Thymus (tissue), 11 donors: ENCODE measurements at regions not wholly inside any gene's neighbourhood (a gene's known extent, or its start where the extent isn't known, plus 50 kb on each side); places are given as distances from the start of the nearest gene placed in this dataset.
"Not testable (repeated sequence)": the region's sequence is repeated elsewhere in the genome, so short reads cannot be mapped to it uniquely, and the experiment has no call there.

ENCODE experiments used
- DNase-seq, 9 donors: peaks; one replicate each; pipeline ENCODE4 v3.0.0-alpha.2; 2013; ENCODE audit warnings: low spot score in 9 of 9, low read depth in 6 of 9, missing footprints in 1 of 9
- H3K27ac ChIP-seq, 2 donors: one replicate each; pipeline ENCODE4 v1.5.1; 2013; ENCODE audit warnings: control low read depth in 1 of 2, low read depth in 1 of 2, low read length in 1 of 2, mild to moderate bottlenecking in 1 of 2, moderate library complexity in 1 of 2
- H3K27me3 ChIP-seq, 2 donors: one replicate each; pipeline ENCODE4 v1.5.1; 2013; ENCODE audit warnings: low read length in 1 of 2; ENCODE audit not compliant: control insufficient read depth in 2 of 2, insufficient read depth in 1 of 2
- H3K36me3 ChIP-seq, 2 donors: one replicate each; pipeline ENCODE4 v1.5.1; 2013; ENCODE audit warnings: low read length in 1 of 2, mild to moderate bottlenecking in 1 of 2, moderate library complexity in 1 of 2; ENCODE audit not compliant: control insufficient read depth in 2 of 2, insufficient read depth in 2 of 2
- H3K4me1 ChIP-seq, 2 donors: one replicate each; pipeline ENCODE4 v1.5.1; 2013; ENCODE audit warnings: low read length in 2 of 2; ENCODE audit not compliant: control insufficient read depth in 2 of 2, insufficient read depth in 2 of 2
- H3K4me3 ChIP-seq, 2 donors: one replicate each; pipeline ENCODE4 v1.5.1; 2013; ENCODE audit warnings: low read length in 2 of 2, control low read depth in 1 of 2, mild to moderate bottlenecking in 1 of 2
- H3K9me3 ChIP-seq, 2 donors: one replicate each; pipeline ENCODE4 v1.5.1; 2013; ENCODE audit warnings: low read length in 1 of 2, mild to moderate bottlenecking in 1 of 2; ENCODE audit not compliant: control insufficient read depth in 2 of 2, insufficient read depth in 1 of 2
- WGBS: extraction: QIAGEN DNeasy Blood & Tissue Kit; methylation state at CpG from one replicate; pipeline ENCODE4 v1.1.7; 2013; 5-methylcytosine and 5-hydroxymethylcytosine counted together
- donor health status: healthy.

DNA sequence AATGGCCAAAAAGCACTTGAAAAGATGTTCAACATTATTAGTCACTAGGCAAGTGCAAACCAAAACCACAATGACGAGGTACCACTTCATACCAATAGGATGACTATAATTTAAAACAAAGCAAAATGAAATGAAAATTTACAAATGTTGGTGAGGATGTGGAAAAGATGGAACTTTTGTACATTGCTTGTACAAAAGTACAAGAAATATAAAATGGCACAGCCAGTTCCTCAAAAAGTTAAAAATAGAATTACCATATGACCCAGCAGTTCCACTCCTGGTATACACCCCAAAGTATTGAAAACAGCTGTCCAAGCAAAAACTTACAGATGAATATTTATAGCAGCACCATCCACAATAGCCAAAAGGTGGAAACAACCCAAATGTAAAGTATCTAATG, 107.8 kb upstream of the XPO1 start:
- Histone ChIP-seq H3K36me3 (no peaks in the 10 kb centered on the region), H3K27me3 (no peaks in the 10 kb centered on the region), H3K4me1 (no peaks in the 10 kb centered on the region), H3K4me3 (no peak overlapping the region), H3K27ac (no peak overlapping the region), H3K9me3 (peaks cover 0 to 13% of the 10 kb centered on the region in 2 donors)
- WGBS, result 91% methylated on average over 1 of the region's 1 CpG
- DNase-seq, result no peak

DNA sequence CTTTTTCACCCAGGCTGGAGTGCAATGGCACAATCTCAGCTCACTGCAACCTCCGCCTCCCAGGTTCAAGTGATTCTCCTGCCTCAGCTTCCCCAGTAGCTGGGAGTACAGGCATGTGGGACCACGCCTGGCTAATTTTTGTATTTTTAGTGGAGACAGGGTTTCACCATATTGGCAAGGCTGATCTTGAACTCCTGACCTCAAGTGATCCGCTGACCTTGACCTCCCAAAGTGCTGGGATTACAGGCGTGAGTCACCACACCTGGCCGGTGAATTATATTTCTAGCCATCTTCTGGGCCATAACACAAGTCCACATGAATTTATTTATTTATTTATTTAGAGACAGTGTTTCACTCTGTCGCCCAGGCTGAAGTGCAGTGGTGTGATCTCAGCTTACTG, 105.0 kb upstream of the XPO1 start:
- not testable (repeated sequence) for H3K27me3 ChIP-seq, H3K9me3 ChIP-seq, DNase-seq, H3K4me3 ChIP-seq, H3K36me3 ChIP-seq, H3K27ac ChIP-seq, H3K4me1 ChIP-seq
- WGBS, result 97% methylated on average over 6 of the region's 6 CpGs

DNA sequence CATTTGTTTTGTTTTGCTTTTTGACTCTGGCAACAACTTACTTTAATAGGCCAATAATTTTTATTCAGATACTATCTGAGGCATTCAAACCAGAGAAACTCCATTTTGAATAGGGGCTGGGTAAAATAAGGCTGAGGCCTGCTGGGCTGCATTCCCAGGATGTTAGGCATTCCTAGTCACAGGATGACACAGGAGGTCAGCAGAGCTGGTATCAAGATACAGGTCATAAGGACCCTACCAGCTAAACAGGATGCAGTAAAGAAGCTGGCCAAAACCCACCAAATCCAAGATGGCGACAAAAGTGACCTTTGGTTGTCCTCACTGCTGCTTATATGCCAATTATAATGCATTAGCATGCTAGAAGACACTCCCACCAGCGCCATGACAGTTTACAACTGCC, 102.2 kb upstream of the XPO1 start:
- no peak overlapping the region for H3K4me3 ChIP-seq
- H3K36me3 ChIP-seq, result no peaks in the 10 kb centered on the region
- H3K9me3 ChIP-seq, result no peaks in the 10 kb centered on the region
- H3K4me1 ChIP-seq, result no peaks in the 10 kb centered on the region
- H3K27ac ChIP-seq, result no peak overlapping the region
- DNase-seq, result no peak
- 97% methylated on average over 2 of the region's 2 CpGs for WGBS
- no peaks in the 10 kb centered on the region for H3K27me3 ChIP-seq

DNA sequence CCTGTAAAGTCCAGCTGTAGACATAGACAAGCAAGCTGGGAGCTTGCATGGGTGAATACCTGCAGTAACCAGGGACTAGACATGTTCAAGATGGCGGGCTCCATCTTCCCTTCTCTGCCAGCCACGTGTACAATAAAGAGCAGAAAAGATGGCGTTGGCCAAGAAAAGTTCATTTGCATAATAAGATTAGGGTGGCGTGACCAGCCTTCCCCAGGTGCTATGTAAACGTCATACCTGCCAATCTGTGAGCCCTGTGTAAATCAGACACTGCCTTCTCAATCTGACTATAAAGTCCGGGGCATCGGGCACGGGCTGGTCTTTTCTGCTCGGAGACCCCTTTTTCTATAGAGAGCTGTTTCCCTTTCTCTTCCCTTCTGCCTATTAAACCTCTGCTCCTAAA, 101.6 kb upstream of the XPO1 start:
- no peaks in the 10 kb centered on the region for H3K4me1 ChIP-seq
- WGBS, result 98% methylated on average over 9 of the region's 9 CpGs
- H3K9me3 ChIP-seq, result no peaks in the 10 kb centered on the region
- no peaks in the 10 kb centered on the region for H3K36me3 ChIP-seq
- H3K27me3 ChIP-seq, result no peaks in the 10 kb centered on the region
- H3K27ac ChIP-seq, result no peak overlapping the region
- H3K4me3 ChIP-seq, result no peak overlapping the region
- no peak for DNase-seq

DNA sequence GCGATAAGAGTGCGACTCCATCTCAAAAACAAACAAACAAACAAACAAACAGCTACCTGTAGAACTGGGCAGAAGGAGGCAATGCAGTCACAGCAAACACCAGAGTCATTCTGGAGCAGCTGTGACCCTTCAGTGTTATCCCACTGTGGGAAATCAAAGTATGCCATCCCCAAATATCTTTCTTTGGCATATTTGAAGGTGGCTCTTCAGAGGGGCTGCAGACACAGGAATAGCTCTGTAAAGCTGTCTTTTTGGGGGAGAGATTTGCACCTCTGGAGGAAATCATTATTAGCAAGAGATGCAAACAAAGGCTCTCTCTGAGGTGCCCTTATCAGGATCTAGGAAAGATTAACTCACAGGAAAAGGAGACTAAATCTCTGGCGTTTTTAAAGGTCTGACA, 98.5 kb upstream of the XPO1 start:
- H3K9me3 ChIP-seq, result no peaks in the 10 kb centered on the region
- no peaks in the 10 kb centered on the region for H3K36me3 ChIP-seq
- DNase-seq, result no peak
- no peak overlapping the region for H3K4me3 ChIP-seq
- no peaks in the 10 kb centered on the region for H3K27me3 ChIP-seq
- no peaks in the 10 kb centered on the region for H3K4me1 ChIP-seq
- H3K27ac ChIP-seq, result no peak overlapping the region
- WGBS, result 80% methylated on average over 3 of the region's 3 CpGs

DNA sequence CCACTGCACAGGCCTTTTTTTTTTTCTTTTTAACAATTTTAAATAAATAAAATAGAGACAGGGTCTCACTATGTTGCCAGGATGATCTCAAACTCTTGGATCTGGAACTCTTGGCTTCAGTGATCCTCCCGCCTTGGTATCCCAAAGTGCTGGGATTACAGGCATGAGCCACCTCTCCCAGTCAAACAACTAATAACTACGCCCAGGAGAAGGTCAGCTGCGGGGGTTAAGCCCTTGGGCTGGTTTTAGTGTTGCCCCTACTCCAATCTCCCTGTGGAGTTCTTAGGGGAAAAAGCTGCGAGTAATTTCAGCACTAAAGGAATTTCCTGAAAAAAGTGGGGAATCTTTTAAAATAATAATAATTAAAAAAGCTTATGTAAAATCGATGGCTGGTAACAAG, 96.4 kb upstream of the XPO1 start:
- Histone ChIP-seq H3K9me3 (no peaks in the 10 kb centered on the region), H3K4me1 (no peaks in the 10 kb centered on the region), H3K27ac (no peak overlapping the region), H3K27me3 (no peaks in the 10 kb centered on the region), H3K36me3 (no peaks in the 10 kb centered on the region), H3K4me3 (no peak overlapping the region)
- no peak for DNase-seq
- 97% methylated on average over 5 of the region's 5 CpGs for WGBS

DNA sequence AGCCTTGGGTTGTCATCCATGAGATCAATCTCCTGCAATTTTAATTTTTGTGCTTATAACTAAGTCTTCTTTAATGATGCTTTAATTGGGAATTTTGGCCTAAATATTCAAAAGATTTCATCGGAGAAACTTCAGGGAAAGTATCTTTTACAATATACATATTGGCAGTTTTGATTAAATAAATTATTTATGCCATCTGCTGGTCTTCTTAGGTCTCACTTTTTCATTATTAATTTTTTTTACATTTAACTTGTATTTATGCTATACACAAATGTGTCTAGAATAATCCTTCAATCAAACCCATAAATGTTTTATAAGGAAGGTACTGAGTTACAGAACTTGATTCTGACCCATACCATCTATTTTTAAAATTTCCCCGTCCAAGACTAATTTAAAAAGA, 95.1 kb upstream of the XPO1 start:
- H3K4me1 ChIP-seq, result no peaks in the 10 kb centered on the region

DNA sequence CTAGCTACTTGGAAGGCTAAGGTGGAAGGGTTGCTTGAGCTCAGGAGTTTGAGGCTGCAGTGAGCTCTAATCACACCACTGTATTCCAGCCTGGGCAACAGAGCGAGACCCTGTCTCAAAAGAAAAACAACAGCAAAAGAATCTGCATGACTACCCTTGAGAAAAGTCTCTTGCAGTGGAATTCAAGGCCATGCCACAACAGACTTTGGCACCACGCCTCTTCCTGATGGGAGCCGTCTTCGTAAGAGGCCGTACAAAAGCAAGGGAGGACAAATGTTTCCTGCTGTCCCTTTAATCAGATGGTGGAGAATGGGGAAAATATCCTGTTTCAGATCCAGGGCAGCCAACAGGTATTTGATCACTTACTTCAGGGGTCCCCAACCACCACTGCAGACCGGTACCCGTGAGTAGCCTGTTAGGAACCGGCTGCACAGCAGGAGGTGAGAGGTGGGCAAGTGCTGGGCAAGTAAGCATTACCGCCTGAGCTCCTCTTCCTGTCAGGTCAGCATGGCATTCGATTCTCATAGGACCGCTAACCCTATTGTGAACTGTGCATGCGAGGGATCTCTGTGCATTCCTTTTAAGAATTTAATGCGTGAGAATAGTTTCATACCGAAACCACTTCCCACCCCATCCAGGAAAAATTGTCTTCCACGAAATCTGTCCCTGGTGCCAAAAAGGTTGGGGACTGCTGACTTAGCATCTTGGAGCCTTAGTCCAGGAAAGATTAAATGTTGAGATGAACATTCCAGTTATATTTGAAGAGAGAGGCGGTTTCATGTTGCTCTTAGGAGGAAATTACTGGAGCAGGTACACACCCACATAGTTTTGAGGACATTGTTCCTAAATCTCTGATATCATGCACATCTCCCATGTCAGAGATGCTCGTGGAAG, 94.4 kb upstream of the XPO1 start:
- no peak for DNase-seq
- no peak overlapping the region for H3K4me3 ChIP-seq

More for the DNA sequence above, 95.1 kb upstream of the XPO1 start:
- no peak for DNase-seq
- Histone ChIP-seq H3K36me3 (no peaks in the 10 kb centered on the region), H3K27me3 (no peaks in the 10 kb centered on the region), H3K27ac (no peak overlapping the region), H3K9me3 (no peaks in the 10 kb centered on the region), H3K4me3 (no peak overlapping the region)
- 96% methylated on average over 2 of the region's 2 CpGs for WGBS

DNA sequence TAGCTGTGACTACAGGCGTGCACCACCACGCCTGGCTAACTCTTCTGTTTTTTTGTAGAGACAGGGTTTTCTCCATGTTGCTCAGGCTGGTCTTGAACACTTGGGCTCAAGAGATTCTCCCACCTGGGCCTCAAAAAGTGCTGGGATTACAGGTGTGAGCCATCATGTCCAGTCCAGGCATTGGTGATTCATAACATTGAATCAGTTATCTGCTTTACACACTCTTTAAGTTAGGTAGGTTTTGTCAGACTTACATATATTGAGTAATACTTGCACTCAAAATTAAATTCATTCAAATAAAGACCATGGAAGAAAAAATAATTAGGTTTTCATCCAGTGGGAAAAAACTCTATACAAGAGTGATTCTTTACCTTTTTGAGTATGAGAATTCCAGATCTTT, 93.2 kb upstream of the XPO1 start:
- H3K27ac ChIP-seq, result no peak overlapping the region
- no peaks in the 10 kb centered on the region for H3K36me3 ChIP-seq
- H3K4me3 ChIP-seq, result no peak overlapping the region
- H3K4me1 ChIP-seq, result no peaks in the 10 kb centered on the region
- WGBS, result 98% methylated on average over 2 of the region's 2 CpGs
- H3K27me3 ChIP-seq, result no peaks in the 10 kb centered on the region
- no peak for DNase-seq
- no peaks in the 10 kb centered on the region for H3K9me3 ChIP-seq

More for the DNA sequence above, 94.4 kb upstream of the XPO1 start:
- no peaks in the 10 kb centered on the region for H3K36me3 ChIP-seq
- no peaks in the 10 kb centered on the region for H3K9me3 ChIP-seq
- 91% methylated on average over 17 of the region's 17 CpGs for WGBS
- H3K4me1 ChIP-seq, result no peaks in the 10 kb centered on the region
- no peak overlapping the region for H3K27ac ChIP-seq
- no peaks in the 10 kb centered on the region for H3K27me3 ChIP-seq
